Globus pallidus (tissue), 1 donor: ENCODE measurements at regions not wholly inside any gene's neighbourhood (a gene's known extent, or its start where the extent isn't known, plus 50 kb on each side); places are given as distances from the start of the nearest gene placed in this dataset.

Experiments
- DNase-seq: peaks from one replicate; pipeline ENCODE4 v3.0.0-alpha.2; 2015; ENCODE audit warnings: low spot score

DNA sequence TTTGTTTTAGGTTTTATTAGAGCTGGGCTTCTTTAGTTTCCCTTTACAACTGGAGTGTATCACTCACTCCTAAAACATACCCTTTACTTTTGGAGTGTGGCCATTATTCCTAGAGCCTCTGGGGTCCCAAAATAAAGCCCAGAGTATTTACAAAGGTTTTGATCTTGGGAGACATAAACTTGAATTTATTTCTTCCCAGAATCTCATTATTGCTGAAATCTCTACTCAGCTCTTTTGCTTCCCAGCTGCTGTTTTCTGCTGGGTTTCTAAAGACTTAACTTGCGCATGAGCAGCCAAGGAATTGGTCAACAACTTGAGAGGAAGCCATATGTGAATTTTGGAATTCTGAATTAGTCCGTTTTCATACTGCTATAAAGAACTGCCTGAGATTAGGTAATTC lies 94.5 kb upstream of the NRSN1 start:
- DNase-seq: no peak

GRCh38 chr6:24032896-24033688 lies 92.9 kb upstream of the NRSN1 start:
- DNase-seq: no peak

- no peak for DNase-seq
Observed at GRCh38 chr6:24043848-24044247, 82.2 kb upstream of the NRSN1 start.

DNA sequence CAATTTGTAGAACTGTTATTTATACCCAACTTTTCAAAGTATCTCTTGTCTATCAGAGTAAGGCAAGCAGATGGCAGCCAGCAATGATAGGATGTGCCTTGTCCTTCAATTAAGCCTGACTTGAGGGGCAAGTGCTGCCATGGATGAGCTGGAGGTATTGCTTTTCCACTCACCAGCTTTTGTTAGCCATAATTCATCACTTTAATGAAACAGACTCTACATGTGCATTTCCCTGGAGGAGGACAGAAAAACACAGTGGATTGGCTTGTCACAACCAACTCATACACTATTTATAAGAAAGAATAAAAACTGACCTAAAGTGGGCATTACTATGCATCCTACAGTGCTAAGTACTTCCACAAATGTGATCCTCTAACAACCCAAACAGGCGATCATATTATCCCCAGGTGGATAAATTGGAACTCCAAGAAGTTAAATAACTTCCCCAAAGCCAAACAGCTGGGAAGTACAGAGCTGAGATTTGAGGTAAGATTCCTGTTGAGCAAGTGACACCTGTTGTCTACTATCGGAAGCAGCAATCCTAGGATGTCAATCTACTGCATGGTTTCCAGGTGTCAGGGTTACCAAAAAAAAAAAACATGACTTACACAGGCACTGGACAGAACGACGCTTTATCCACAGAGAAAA lies 73.9 kb upstream of the NRSN1 start:
- DNase-seq: no peak

- peak; percentile 11 for DNase-seq
Observed at GRCh38 chr6:24052590-24052961, 73.4 kb upstream of the NRSN1 start.

GRCh38 chr6:24053057-24053456 lies 73.0 kb upstream of the NRSN1 start:
- DNase-seq: no peak

DNA sequence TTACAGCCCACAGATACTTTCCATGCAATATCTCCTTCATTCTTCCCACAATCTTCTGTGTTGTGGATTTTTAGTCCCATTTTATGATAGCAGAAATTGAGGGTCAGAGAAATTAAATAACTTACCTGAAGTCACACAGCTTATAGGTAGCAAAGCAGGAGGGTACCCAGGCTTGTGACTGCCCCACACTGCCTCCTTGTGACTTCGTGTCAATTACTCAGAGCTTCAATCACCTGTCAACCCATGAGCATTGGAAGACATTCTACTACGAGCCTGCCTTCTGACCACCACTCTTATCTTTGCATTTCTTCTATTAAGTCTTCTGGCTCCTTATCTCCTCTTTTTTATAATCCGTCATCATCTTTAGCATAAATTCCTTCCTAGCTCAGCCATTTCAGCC lies 71.6 kb upstream of the NRSN1 start:
- DNase-seq: no peak

- no peak for DNase-seq
Observed at GRCh38 chr6:24056567-24056966, 69.4 kb upstream of the NRSN1 start.

GRCh38 chr6:24057030-24057429 lies 69.0 kb upstream of the NRSN1 start:
- DNase-seq: no peak

DNA sequence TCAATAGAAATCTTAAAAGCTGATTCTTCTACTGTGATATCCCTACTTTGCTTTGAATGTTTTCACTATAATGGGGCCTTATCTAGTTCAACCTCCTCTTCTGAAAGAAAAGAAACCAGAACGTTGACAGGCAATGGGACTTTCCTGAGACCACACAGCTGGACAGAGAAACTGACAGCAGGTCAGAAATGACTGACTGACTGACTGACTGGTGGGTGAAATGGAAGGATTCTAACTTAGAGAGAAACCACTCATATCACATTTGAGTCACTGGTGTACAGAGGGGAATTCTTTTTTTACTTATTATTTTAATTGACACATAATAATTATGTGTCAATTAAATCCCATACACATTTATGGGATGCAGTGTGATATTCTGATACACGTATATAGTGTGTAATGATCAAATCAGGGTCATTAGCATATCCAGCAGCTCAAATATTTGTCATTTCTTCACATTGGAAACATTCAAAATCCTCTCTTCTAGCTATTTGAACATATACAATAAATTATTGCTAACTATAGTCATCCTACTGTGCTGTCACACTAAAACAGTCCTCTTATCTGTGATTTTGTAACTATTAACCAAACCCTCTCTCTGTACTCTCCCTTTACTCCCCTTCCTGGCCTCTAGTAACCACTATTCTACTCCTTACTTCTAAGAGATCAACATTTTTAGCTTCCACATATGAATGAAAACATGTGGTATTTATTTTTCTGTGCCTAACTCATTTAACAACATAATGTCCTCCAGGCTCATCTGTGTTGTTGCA lies 64.8 kb upstream of the NRSN1 start:
- DNase-seq: no peak

DNA sequence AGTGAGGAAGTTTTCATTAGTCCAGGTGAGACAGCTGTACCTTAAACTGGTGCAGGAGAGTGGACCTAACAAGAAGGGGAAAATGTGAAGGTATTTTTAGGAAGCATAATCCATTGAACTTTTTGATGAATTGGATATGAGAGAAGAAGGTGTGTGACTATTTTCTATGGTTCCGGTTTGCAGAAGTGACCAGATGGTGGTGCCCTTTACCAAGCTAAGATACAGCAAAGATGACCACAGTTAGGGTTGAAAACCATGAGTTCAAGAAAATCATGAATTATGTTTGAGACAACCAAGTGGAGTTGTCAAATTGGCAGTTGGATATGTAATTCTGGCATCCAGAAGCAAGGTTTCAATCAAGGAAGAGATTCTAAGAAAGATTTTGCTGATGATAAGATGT lies 61.9 kb upstream of the NRSN1 start:
- no peak for DNase-seq

GRCh38 chr6:24064832-24065231 lies 61.2 kb upstream of the NRSN1 start:
- DNase-seq: no peak

DNA sequence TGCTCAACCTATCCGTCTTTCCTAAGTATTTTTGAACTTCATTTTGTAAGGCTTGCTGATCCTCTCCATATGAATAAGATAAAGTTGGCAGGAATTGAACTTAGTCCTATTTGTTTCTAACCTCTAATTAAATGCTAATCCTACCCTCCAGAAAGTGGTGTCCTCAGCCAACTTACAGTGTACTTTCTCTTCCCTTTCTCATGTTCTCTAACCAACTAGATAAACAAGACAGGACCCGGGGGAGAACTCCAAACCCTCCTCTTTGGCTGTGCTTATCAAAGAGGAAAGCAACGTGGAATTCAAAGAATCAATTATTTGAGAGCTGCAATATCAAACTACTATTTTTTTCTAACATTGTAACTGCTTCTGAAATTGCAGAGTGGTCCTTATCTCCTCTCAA lies 56.5 kb upstream of the NRSN1 start:
- DNase-seq: no peak

- no peak for DNase-seq
Observed at GRCh38 chr6:24072038-24072746, 53.8 kb upstream of the NRSN1 start.

- no peak for DNase-seq
Observed at GRCh38 chr6:24076011-24076410, 50.0 kb upstream of the NRSN1 start.
